Heart right ventricle (tissue), 16 donors: ENCODE measurements at regions not wholly inside any gene's neighbourhood (a gene's known extent, or its start where the extent isn't known, plus 50 kb on each side); places are given as distances from the start of the nearest gene placed in this dataset.

Experiments used
- ATAC-seq, 8 donors: fragments of 200-7000 bp; cut with Tn5 transposase; one replicate each; pipeline ENCODE4 v1.9.1; 2020; ENCODE audit warnings: mild to moderate bottlenecking in 8 of 8, moderate library complexity in 8 of 8, moderate number of reproducible peaks in 1 of 8
- DNase-seq, 2 donors: peaks; one replicate each; pipeline ENCODE4 v3.0.0-alpha.2; 2020
- H3K27ac ChIP-seq, 10 donors: fragments of 200-600 bp; sonication (generic) in 2 of 10; one replicate each; pipeline versions ENCODE4 v1.5.0 to v1.8.0; 2020 to 2022; ENCODE audit warnings: mild to moderate bottlenecking in 3 of 10
- H3K27me3 ChIP-seq, 7 donors: fragments of 200-600 bp; one replicate each; pipeline ENCODE4 v1.8.0; 2021 to 2022; ENCODE audit warnings: mild to moderate bottlenecking in 2 of 7
- H3K36me3 ChIP-seq, 9 donors: fragments of 200-600 bp; sonication (generic) in 1 of 9; one replicate each; pipeline versions ENCODE4 v1.5.0 to v1.8.0; 2020 to 2022; ENCODE audit warnings: mild to moderate bottlenecking in 2 of 9
- H3K4me1 ChIP-seq, 9 donors: fragments of 200-600 bp; sonication (generic) in 1 of 9; one replicate each; pipeline versions ENCODE4 v1.5.0 to v1.8.0; 2020 to 2022; ENCODE audit warnings: mild to moderate bottlenecking in 4 of 9
- H3K4me3 ChIP-seq, 10 donors: fragments of 200-600 bp; sonication (generic) in 2 of 10; one replicate each; pipeline versions ENCODE4 v1.5.0 to v1.8.0; 2020 to 2022; ENCODE audit warnings: mild to moderate bottlenecking in 7 of 10, moderate library complexity in 2 of 10
- H3K9me3 ChIP-seq, 11 donors: fragments of 200-600 bp in 10 of 11; sonication (generic) in 2 of 11; one replicate each; pipeline versions ENCODE4 v1.5.0 to v1.8.0; 2013 to 2022; ENCODE audit warnings: mild to moderate bottlenecking in 2 of 11, control low read depth in 1 of 11, moderate library complexity in 1 of 11
- CTCF ChIP-seq, 9 donors: fragments of 200-600 bp; sonication (generic) in 2 of 9; IDR thresholded peaks; one replicate each; pipeline versions ENCODE4 v1.5.0 to v1.8.0; 2021 to 2022; ENCODE audit warnings: antibody characterized with exemption in 9 of 9, mild to moderate bottlenecking in 5 of 9, moderate library complexity in 1 of 9
- WGBS, 2 donors: extraction: QIAGEN DNeasy Blood & Tissue Kit; methylation state at CpG; one replicate each; pipeline ENCODE4 v1.1.7; 2013; ENCODE audit warnings: inconsistent platforms in 1 of 2; 5-methylcytosine and 5-hydroxymethylcytosine counted together
- intact Hi-C, 10 donors: fragments of 100-400 bp; cut with DNase I; formaldehyde crosslinking; loops; one replicate each; pipeline versions ENCODE4 v1.11.1 to v1.14.2; 2022
- donor health status: Arrhythmogenic right ventricular cardiomyopathy.
- donor health status: ischemic (EF 13 %, LVEDD 7.1; RV severe dilation, severe dysfunction).
- donor health status: healthy with polysubstance abuse.
- donor health status: DM: no; HTN: yes; CAD: no.
- donor health status: DM: no; HTN: no; CAD: no.
- donor health status: ischemic (EF 25% LVEDD 6.9; RV normal size, moderate dysfunction).
- donor health status: ischemic (EF 25% LVEDD 5.7; RV mildly dilated, moderate dysfunction).
- donor health status: healthy.
- donor health status: DM: yes; HTN: yes; CAD: no.
- donor health status: Ischemic cardiomyopathy.
- donor health status: ischemic (EF 35%, LVEDD 5.7; RV mildly dilated, moderate dysfunction).
- donor health status: nonischemic (EF 11% LVEDD 7.7; RV severe dilation, severe dysfunction).
- donor health status: DM: yes; HTN: yes; CAD: no.
- donor health status: PGD.
- donor health status: ischemic (EF 29% LVEDD 5.4; RV normal size, mild dysfunction).
- donor health status: nonischemic (EF 23%, LVEDD 6.1; RV moderate dilation, normal function).

DNA sequence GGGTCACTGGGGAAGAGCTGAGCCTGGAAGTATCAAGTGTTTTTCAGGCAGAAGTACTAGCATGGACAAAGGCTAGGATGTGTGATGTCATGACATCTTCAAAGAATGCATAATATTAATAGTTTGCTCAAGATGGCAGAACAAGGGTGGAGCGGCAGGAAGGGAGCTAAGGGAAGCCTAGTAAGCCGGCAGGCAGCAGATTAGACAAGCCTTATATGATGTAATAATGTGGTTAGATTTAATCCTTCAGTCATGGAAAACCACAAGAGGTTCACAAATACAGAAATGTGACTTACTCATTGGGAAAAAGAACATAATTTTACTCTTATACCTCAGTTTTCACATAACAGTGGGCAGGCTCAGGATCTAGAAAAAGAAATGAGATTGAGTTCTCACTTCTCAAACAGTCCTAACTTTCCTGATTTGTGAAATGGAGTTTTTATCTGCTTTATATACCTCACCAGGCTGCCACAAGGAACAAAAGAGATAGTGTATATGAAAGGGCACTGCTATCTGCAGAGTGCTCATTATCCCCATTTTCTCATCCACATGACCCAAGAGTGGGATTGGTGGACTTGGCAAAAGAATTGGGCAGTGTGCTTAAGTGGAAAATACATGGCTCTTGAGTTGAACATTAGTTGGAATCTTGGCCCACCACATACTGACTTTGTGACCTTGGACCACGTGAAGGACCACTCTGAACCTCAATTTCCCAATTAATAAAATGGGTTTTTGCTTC lies 89.1 kb upstream of the LHCGR start:
- ATAC-seq (no peak), DNase-seq (no peak)
- intact Hi-C loops: no loop called here
- Histone ChIP-seq H3K4me3 (no peak overlapping the region), H3K36me3 (no peaks in the 10 kb centered on the region), H3K4me1 (no peaks in the 10 kb centered on the region), H3K27me3 (peaks cover 0 to 4% (median 0%) of the 10 kb centered on the region in 7 donors), H3K9me3 (no peaks in the 10 kb centered on the region), H3K27ac (no peak overlapping the region)
- WGBS, 2 donors: 59 to 72% methylated on average over 3 of the region's 3 CpGs
- TF ChIP-seq CTCF (IDR thresholded peaks at IDR 0.05): no peak

DNA sequence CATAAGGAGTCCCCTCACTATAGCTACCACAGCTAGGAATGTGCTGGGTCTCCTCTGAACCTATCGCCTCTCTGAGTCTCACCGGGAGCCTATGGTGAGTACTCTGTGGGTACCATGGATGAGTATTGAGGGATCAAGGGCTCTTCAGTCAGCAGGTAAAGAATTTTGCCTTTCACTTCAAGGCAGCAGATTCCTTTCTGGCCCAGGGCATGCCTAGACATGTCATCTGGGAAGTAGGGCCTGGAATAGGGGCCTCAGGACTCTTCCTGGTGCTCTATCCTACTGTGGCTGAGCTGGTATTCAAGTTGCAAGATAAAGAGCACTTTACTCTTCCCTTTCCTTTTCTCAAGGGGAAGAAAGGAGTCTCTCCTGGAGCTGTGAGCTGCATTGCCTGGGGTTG lies 85.6 kb upstream of the LHCGR start:
- no peak for ATAC-seq
- Histone ChIP-seq H3K4me3 (no peak overlapping the region), H3K9me3 (peaks cover 0 to 4% (median 0%) of the 10 kb centered on the region in 11 donors), H3K36me3 (no peaks in the 10 kb centered on the region), H3K27me3 (peaks cover 0 to 4% (median 0%) of the 10 kb centered on the region in 7 donors), H3K4me1 (no peaks in the 10 kb centered on the region), H3K27ac (no peak overlapping the region)
- intact Hi-C loops: no loop called here
- 95 to 98% methylated on average over 2 of the region's 2 CpGs for WGBS, 2 donors
- DNase-seq: no peak
- no peak for TF ChIP-seq CTCF (IDR thresholded peaks at IDR 0.05)

DNA sequence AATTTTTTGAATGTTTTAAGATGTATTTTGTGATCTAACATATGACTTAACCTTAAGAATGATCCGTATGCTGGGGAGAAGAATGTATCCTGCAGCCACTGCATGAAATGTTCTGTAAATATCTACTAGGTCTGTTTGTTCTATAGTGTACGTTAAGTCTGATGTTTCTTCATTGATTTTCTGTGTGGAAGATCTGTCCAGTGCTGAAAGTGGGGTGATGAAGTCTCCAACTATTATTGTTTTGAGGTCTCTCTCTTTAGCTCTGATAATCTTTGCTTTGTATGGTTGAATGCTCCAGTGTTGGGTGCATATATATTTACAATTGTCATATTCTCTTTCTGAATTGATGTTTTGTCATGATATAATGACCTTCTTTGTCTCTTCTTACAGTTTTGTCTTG lies 82.5 kb upstream of the LHCGR start:
- Histone ChIP-seq H3K9me3 (peaks cover 0 to 19% (median 0%) of the 10 kb centered on the region in 11 donors), H3K4me1 (no peaks in the 10 kb centered on the region), H3K27me3 (no peaks in the 10 kb centered on the region), H3K36me3 (no peaks in the 10 kb centered on the region), H3K4me3 (no peak overlapping the region), H3K27ac (no peak overlapping the region)
- WGBS, 2 donors: 52% methylated on average over 2 of the region's 2 CpGs
- TF ChIP-seq CTCF (IDR thresholded peaks at IDR 0.05): no peak
- intact Hi-C loops: no loop called here
- DNase-seq (no peak), ATAC-seq (no peak)

- peaks cover 0 to 9% (median 0%) of the 10 kb centered on the region in 11 donors for H3K9me3 ChIP-seq
- no peaks in the 10 kb centered on the region for H3K4me1 ChIP-seq
- DNase-seq (no peak), ATAC-seq (no peak)
- no peak overlapping the region for H3K4me3 ChIP-seq
- intact Hi-C loops: no loop called here
- H3K36me3 ChIP-seq: no peaks in the 10 kb centered on the region
- no peak overlapping the region for H3K27ac ChIP-seq
- H3K27me3 ChIP-seq: peaks cover 0 to 13% (median 0%) of the 10 kb centered on the region in 7 donors
- no peak for TF ChIP-seq CTCF (IDR thresholded peaks at IDR 0.05)
Measured at GRCh38 chr2:48829569-48829968, 74.0 kb upstream of the LHCGR start.
